Parathyroid adenoma (tissue), 2 donors: ENCODE measurements at regions not wholly inside any gene's neighbourhood (a gene's known extent, or its start where the extent isn't known, plus 50 kb on each side); places are given as distances from the start of the nearest gene placed in this dataset.

Source experiments
- H2AFZ ChIP-seq: fragments of 300-600 bp; sonication (generic); one replicate; pipeline ENCODE4 v1.7.0; 2017; ENCODE audit warnings: antibody characterized with exemption, mild to moderate bottlenecking
- H3K27ac ChIP-seq: fragments of 300-600 bp; sonication (generic); one replicate; pipeline ENCODE4 v1.7.0; 2017
- H3K27me3 ChIP-seq: fragments of 300-600 bp; sonication (generic); one replicate; pipeline ENCODE4 v1.7.0; 2017; ENCODE audit warnings: low read length; ENCODE audit not compliant: control insufficient read depth, insufficient read depth
- H3K36me3 ChIP-seq: fragments of 300-600 bp; sonication (generic); one replicate; pipeline ENCODE4 v1.7.0; 2017; ENCODE audit warnings: low read length; ENCODE audit not compliant: control insufficient read depth, insufficient read depth
- H3K4me1 ChIP-seq: fragments of 300-600 bp; sonication (generic); one replicate; pipeline ENCODE4 v1.7.0; 2017; ENCODE audit warnings: control low read depth
- H3K4me2 ChIP-seq: fragments of 300-600 bp; sonication (generic); one replicate; pipeline ENCODE4 v1.7.0; 2017; ENCODE audit warnings: low read length
- H3K4me3 ChIP-seq: fragments of 300-600 bp; sonication (generic); one replicate; pipeline ENCODE4 v1.7.0; 2017; ENCODE audit warnings: low read depth, low read length
- H3K79me2 ChIP-seq: fragments of 300-600 bp; sonication (generic); one replicate; pipeline ENCODE4 v1.7.0; 2017; ENCODE audit warnings: control low read depth
- H3K9ac ChIP-seq: fragments of 300-600 bp; sonication (generic); one replicate; pipeline ENCODE4 v1.7.0; 2017; ENCODE audit warnings: mild to moderate bottlenecking
- H3K9me3 ChIP-seq: fragments of 300-600 bp; sonication (generic); one replicate; pipeline ENCODE4 v1.7.0; 2017; ENCODE audit warnings: low read length; ENCODE audit not compliant: control insufficient read depth
- TF ChIP-seq, protein P1 (sequence below): fragments of 300-600 bp; sonication (generic); IDR thresholded peaks from one replicate; pipeline ENCODE4 v1.7.0; 2017; ENCODE audit warnings: antibody characterized with exemption, mild to moderate bottlenecking
- donor health status: primary hyperparathyroidism.

DNA sequence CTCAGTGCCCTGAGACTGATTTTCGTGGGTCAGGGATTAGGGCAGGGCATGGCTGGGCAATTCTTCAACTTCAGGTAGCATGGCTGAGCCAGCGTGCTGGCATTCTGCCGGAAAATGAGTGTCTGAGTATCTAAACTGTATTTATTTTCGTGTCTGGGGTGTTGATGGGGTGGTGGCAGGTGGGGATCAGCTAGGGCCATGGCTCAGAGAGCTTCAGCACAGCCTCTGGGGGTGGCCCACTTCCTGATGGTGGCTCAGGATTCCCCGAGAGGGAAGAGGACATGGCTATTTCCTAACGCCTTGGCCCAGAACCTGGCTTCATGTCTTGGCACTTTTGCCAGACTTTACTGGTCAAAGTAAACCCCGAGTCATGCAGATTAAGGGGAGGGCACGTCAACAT lies 260.5 kb downstream of the GADD45G start:
- no peaks in the 10 kb centered on the region for H3K9me3 ChIP-seq
- no peaks in the 10 kb centered on the region for H3K79me2 ChIP-seq
- H3K27me3 ChIP-seq: no peaks in the 10 kb centered on the region
- H3K27ac ChIP-seq: no peak overlapping the region
- no peak overlapping the region for H3K9ac ChIP-seq
- no peaks in the 10 kb centered on the region for H3K36me3 ChIP-seq
- no peak overlapping the region for H2AFZ ChIP-seq
- peaks cover 3% of the 10 kb centered on the region for H3K4me1 ChIP-seq
- H3K4me2 ChIP-seq: no peak overlapping the region
- TF ChIP-seq, protein P1, sequence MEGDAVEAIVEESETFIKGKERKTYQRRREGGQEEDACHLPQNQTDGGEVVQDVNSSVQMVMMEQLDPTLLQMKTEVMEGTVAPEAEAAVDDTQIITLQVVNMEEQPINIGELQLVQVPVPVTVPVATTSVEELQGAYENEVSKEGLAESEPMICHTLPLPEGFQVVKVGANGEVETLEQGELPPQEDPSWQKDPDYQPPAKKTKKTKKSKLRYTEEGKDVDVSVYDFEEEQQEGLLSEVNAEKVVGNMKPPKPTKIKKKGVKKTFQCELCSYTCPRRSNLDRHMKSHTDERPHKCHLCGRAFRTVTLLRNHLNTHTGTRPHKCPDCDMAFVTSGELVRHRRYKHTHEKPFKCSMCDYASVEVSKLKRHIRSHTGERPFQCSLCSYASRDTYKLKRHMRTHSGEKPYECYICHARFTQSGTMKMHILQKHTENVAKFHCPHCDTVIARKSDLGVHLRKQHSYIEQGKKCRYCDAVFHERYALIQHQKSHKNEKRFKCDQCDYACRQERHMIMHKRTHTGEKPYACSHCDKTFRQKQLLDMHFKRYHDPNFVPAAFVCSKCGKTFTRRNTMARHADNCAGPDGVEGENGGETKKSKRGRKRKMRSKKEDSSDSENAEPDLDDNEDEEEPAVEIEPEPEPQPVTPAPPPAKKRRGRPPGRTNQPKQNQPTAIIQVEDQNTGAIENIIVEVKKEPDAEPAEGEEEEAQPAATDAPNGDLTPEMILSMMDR: no peak
- no peak overlapping the region for H3K4me3 ChIP-seq

DNA sequence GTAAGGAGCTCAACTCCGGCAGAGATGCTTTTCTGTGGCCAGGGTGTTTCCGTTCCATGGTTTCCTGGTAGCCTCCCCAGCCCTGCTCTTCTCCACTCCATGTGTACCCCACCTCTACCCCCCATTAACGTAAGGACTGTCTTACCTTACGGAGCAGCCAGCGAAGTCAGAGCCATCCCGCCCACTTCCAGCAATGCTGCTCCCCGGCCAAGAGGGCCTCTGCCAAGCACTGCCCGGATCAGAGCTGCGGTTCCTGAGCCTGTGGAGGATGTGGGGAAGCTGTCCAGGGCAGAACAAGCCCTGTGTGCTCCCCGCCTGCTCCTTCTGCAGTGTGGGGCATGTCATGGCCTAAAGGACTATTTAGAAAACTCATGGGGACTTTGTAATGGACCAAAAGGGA lies 261.2 kb downstream of the GADD45G start:
- no peak overlapping the region for H2AFZ ChIP-seq
- no peak overlapping the region for H3K27ac ChIP-seq
- H3K9ac ChIP-seq: no peak overlapping the region
- H3K36me3 ChIP-seq: no peaks in the 10 kb centered on the region
- H3K27me3 ChIP-seq: no peaks in the 10 kb centered on the region
- TF ChIP-seq, protein P1: no peak
- H3K4me3 ChIP-seq: no peak overlapping the region
- H3K4me1 ChIP-seq: peaks cover 3% of the 10 kb centered on the region
- H3K79me2 ChIP-seq: no peaks in the 10 kb centered on the region
- no peak overlapping the region for H3K4me2 ChIP-seq
- H3K9me3 ChIP-seq: no peaks in the 10 kb centered on the region

- Histone ChIP-seq H3K9ac (no peak overlapping the region), H3K36me3 (no peaks in the 10 kb centered on the region), H3K79me2 (no peaks in the 10 kb centered on the region), H3K4me2 (no peak overlapping the region), H3K9me3 (no peaks in the 10 kb centered on the region), H3K4me1 (peaks cover 3% of the 10 kb centered on the region), H3K27me3 (no peaks in the 10 kb centered on the region), H3K4me3 (no peak overlapping the region), H3K27ac (no peak overlapping the region), H2AFZ (no peak overlapping the region)
- TF ChIP-seq, protein P1: no peak
These were observed 261.9 kb downstream of the GADD45G start for GRCh38 chr9:89866701-89867100.

DNA sequence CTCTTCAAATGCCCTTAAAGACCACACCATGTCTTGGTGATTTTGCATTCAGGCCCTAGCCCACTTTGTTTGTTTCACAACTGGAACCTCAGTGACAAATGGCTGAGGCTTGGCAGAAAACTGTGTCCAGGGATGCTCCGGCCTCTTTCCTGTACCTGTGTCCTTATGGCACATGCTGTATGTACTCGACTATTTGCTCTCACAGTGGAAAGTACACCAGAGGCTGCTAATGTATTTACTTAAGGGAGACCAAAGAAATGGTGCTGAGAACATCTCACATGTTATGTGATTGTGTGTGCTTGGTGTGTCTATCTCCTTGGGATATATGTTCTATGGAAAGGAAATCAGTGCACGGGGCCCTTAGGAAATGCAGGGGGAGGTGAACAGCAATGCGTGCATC lies 263.3 kb downstream of the GADD45G start:
- Histone ChIP-seq H3K27ac (no peak overlapping the region), H3K4me1 (peaks cover 6% of the 10 kb centered on the region), H3K9ac (no peak overlapping the region), H3K27me3 (no peaks in the 10 kb centered on the region), H3K9me3 (no peaks in the 10 kb centered on the region), H2AFZ (no peak overlapping the region), H3K79me2 (no peaks in the 10 kb centered on the region), H3K36me3 (no peaks in the 10 kb centered on the region), H3K4me2 (no peak overlapping the region), H3K4me3 (no peak overlapping the region)
- TF ChIP-seq, protein P1: no peak

DNA sequence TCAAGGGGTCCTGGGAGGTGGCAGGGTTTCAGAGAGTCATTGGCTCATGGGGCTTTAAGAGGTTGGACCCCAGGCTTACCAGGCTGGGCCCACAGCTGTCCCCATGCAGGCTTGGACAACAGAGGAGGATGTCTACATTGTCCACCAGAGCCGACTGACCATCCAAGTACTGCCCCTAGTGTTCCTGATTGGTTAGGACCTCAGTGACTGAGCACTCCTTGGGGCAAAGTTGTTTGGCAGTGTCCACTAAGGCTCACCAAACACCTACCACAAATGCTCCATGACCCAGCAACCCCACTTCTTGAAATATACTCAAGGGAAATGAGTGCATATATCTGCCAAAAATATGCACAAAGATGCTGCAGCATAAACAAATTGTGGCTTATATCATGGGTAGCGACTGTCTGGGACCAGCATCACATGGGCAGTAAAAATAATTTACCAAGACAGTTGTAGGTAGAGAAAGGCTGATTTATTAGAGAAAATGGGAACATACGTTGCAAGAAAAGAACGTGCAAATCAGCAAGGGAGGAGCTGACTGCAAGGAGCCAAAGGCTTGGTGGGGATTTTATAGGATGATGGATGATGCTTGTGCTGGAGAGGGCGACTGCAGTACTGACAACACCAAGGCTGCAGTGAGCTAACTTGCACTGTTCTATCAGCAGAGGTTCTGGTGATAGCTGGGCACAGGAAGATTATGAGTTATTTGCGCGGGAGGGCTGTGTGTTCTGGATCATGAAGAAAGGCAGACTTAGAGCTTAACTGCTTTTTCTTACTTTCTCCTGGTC lies 265.2 kb downstream of the GADD45G start:
- Histone ChIP-seq H3K4me1 (peaks cover 20% of the 10 kb centered on the region), H3K36me3 (no peaks in the 10 kb centered on the region), H3K27ac (no peak overlapping the region), H3K79me2 (no peaks in the 10 kb centered on the region), H3K4me2 (no peak overlapping the region), H2AFZ (no peak overlapping the region), H3K9me3 (no peaks in the 10 kb centered on the region), H3K4me3 (no peak overlapping the region), H3K27me3 (no peaks in the 10 kb centered on the region), H3K9ac (no peak overlapping the region)
- TF ChIP-seq, protein P1: no peak
